Medulla oblongata (tissue), 1 donor: ENCODE measurements at regions not wholly inside any gene's neighbourhood (a gene's known extent, or its start where the extent isn't known, plus 50 kb on each side); places are given as distances from the start of the nearest gene placed in this dataset.

Experiments used
- DNase-seq: peaks from one replicate; pipeline ENCODE4 v3.0.0-alpha.2; 2015; ENCODE audit errors: extremely low spot score

GRCh38 chr3:98999675-99000074 is 98.2 kb upstream of the DCBLD2 start:
- DNase-seq: no peak

GRCh38 chr3:98994128-98994762 is 92.8 kb upstream of the DCBLD2 start:
- peak; percentile 76 for DNase-seq

- DNase-seq: no peak
Measured at GRCh38 chr3:98991393-98991792, 89.9 kb upstream of the DCBLD2 start.

GRCh38 chr3:98990657-98991056 is 89.2 kb upstream of the DCBLD2 start:
- DNase-seq: no peak

GRCh38 chr3:98986073-98986472 is 84.6 kb upstream of the DCBLD2 start:
- DNase-seq: peak; percentile 7

GRCh38 chr3:98985431-98985830 is 83.9 kb upstream of the DCBLD2 start:
- no peak for DNase-seq

- no peak for DNase-seq
Measured at GRCh38 chr3:98984024-98984423, 82.5 kb upstream of the DCBLD2 start.

GRCh38 chr3:98982351-98982750 is 80.9 kb upstream of the DCBLD2 start:
- peak; percentile 10 for DNase-seq

GRCh38 chr3:98980915-98981596 is 79.6 kb upstream of the DCBLD2 start:
- DNase-seq: no peak

GRCh38 chr3:98979296-98979695 is 77.8 kb upstream of the DCBLD2 start:
- DNase-seq: no peak

- DNase-seq: no peak
Measured at GRCh38 chr3:98978068-98978811, 76.7 kb upstream of the DCBLD2 start.

- no peak for DNase-seq
Measured at GRCh38 chr3:98977520-98977919, 76.0 kb upstream of the DCBLD2 start.

GRCh38 chr3:98974442-98974841 is 72.9 kb upstream of the DCBLD2 start:
- no peak for DNase-seq

- DNase-seq: no peak
Measured at GRCh38 chr3:98972720-98973119, 71.2 kb upstream of the DCBLD2 start.

GRCh38 chr3:98972155-98972554 is 70.7 kb upstream of the DCBLD2 start:
- DNase-seq: no peak

GRCh38 chr3:98971169-98971681 is 69.7 kb upstream of the DCBLD2 start:
- no peak for DNase-seq

GRCh38 chr3:98969295-98969694 is 67.8 kb upstream of the DCBLD2 start:
- DNase-seq: no peak

- DNase-seq: no peak
Measured at GRCh38 chr3:98968824-98969223, 67.3 kb upstream of the DCBLD2 start.

GRCh38 chr3:98968347-98968746 is 66.9 kb upstream of the DCBLD2 start:
- DNase-seq: no peak

- no peak for DNase-seq
Measured at GRCh38 chr3:98967758-98968157, 66.3 kb upstream of the DCBLD2 start.

- DNase-seq: no peak
Measured at GRCh38 chr3:98966862-98967546, 65.5 kb upstream of the DCBLD2 start.

- no peak for DNase-seq
Measured at GRCh38 chr3:98966434-98966833, 64.9 kb upstream of the DCBLD2 start.
